ENCODE measurements at regions not wholly inside any gene's neighbourhood (a gene's known extent, or its start where the extent isn't known, plus 50 kb on each side); places are given as distances from the start of the nearest gene placed in this dataset.
A peak's percentile ranks its signal among the peaks of the same experiment; 100 is the strongest.
"Not testable (repeated sequence)": the region's sequence is repeated elsewhere in the genome, so short reads cannot be mapped to it uniquely, and the experiment has no call there.

DNA sequence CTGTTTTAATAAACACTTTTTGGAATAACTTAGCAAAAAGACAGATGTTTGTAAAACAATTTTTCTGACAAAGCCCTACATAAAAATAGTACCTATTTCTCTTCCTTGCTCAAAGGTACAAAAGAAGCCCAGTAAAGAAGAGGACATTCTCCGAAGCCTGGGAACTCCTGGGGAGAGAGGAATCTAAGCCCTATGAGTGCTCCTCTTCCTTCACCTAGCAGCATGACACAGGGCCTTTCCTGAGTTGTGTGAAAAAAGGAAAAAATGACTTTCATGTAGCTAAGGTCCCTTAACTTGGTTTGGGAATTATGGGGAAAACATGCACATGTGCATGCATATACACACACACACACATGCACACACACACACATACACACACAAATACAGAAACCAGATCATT, 586.9 kb downstream of the TMA16 start:
- DNase-seq, result no peak

DNA sequence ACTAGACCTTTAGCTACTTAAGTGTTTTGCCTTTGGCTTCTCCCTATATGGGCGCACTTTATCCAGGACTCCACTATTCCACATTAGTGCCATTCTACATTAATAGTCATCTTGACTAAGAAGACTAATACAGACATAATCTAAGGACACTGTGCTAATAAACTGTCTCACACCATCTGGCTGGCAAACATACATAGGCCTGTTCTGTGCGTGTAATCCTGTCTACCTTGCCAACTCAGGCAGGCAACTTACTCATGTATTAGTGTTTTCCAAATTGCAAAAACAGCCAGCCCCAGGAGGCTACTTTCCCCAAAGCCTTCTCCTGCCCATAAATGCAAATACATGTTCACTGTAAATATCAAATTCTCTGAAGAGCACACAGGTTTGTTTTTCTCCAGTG, 587.3 kb downstream of the TMA16 start:
- no peak for DNase-seq

DNA sequence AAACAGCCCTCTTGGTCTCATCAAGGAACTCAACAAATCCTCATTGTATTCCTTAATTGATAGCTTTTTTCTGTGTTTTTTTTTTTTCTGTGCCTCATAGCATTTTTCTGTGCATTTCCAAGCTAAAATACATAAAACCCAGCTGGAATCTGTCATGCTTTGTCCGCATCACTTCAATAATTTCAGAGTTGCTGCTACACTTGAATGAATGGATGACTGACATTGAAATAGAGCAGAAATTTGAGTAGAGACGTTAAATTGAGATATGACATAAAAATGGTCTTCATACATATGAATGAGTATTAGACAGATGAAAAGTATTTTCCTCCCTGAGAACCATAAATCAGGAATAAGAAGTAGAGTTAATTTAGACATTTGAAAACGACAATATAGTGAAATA, 593.2 kb downstream of the TMA16 start:
- no peak for DNase-seq

DNA sequence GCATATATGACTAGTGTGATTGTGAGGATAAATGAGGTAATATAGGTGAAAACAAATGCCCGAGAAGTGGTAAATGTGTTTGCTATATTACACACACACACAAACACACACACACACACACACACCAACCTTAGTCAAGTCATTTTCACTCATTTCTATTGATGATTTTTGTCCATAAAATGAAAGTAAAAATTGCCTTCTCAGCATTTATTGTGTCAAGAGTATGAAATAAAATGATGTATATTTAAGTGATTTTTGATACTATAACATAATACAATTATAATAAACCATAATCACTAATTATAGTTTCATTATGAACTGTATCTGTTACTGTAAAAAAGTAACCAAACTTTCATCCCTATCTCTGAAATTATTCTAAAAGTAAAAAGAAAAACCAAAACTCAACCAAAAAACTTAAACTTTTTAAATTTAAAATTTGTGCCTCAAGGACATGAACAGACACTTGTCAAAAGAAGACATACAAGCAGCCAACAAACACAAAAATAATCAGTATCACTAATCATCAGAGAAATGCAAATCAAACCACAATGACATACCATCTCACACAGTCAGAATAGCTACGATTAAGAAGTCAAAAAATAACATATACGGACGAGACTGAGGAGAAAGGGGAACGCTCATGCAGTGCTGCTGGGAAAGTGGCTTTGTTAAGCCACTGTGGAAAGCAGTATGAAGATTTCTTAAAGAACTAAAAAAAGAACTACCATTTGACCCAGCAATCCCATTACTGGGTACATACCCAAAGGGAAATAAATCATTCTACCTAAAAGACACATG, 601.0 kb downstream of the TMA16 start:
- no peak for DNase-seq

DNA sequence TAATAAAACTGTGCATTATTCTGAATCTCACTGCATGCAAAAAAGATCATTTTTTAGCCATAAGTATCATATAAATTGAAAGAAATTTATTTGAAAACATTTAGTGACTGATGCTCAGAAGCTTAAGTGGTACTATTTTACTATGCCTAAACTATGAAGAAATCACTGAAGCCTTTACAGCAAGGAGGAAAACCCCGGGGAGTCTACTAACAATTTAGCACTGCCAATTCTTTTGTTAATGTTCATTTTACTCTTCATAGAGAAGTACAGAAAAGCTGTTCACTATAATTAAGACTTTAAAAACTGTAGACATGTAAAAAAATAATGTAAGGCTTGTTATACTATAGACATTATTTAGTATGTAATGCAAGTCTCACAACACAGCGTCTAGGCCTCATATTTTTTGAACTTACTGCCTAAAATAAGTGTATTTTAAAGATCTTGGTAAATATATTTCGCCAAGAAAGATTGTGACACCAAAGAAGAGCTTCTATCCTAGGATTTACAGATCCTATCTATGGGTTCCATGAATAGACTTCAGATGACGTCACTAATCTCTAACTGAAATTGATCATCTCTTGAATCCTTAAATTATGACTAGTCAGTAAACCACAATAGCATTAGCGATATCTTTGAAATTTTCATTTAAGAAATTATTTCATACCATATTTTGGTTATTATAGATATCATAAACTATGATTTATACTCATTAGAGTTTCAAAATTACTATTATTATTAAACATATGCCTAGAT, 602.5 kb downstream of the TMA16 start:
- no peak for DNase-seq

DNA sequence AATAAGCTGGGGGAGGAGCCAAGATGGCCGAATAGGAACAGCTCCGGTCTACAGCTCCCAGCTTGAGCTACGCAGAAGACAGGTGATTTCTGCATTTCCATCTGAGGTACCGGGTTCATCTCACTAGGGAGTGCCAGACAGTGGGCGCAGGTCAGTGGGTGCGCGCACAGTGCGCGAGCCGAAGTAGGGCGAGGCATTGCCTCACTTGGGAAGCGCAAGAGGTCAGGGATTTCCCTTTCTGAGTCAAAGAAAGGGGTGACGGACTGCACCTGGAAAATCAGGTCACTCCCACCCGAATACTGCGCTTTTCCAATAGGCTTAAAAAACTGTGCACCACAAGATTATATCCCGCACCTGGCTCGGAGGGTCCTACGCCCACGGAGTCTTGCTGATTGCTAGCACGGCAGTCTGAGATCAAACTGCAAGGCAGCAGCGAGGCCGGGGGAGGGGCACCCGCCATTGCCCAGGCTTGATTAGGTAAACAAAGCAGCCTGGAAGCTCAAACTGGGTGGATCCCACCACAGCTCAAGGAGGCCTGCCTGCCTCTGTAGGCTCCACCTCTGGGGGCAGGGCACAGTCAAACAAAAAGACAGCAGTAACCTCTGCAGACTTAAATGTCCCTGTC, 606.4 kb downstream of the TMA16 start:
- DNase-seq, result not testable (repeated sequence)

DNA sequence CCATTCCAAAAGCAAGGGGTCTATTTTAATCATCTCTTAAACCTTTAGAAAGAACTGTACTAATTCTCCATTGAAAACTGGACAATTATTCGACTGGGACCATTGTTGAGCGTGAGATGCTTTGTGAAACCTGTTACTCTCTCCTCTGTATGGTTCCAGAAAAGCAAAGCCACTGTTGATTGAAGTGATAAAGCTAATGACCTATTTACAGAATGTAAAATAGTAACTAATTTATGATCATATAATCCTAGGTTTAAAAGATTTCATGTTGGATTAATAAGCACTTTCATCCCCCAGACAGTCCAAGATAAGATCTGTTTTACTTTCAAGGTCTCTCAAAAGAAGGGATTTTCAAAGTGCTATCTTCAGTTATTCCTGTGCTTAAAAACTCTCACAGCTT, 614.5 kb downstream of the TMA16 start:
- no peak for DNase-seq

DNA sequence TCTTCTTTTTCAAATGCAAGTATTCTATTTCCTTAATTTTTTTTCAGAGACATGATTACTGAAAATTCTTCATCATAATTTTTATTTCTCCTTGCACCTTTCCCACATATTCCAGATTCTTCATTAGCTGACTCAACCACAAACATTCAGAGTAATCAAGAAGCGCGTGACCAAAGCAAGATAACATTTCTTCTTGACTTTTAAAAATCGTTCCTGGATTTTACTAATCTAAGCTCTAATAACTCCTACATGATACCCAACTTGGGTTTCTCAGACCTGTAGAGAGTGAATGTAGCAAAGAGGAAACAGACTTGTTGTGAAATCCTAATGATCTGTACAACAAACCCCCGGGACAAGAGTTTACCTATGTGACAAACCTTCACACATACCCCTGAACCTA, 615.0 kb downstream of the TMA16 start:
- no peak for DNase-seq

DNA sequence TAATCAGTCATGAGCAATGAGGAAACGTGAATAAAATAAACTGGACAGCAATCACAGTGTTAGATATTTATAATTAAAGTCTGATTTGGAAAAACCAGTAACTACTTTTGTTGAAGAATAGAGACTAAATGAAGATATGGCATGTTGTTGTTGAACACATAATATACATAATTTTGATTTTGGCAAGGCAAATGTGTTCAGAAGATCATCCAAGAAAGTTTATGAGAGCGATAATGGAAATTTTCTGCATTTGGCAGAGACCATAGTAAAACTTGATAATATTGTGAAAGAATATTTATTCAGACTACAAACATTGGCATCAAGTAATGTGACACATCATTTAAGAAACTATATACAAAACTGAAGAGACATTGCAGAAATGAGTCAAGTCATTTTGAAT, 620.7 kb downstream of the TMA16 start:
- DNase-seq, result no peak

DNA sequence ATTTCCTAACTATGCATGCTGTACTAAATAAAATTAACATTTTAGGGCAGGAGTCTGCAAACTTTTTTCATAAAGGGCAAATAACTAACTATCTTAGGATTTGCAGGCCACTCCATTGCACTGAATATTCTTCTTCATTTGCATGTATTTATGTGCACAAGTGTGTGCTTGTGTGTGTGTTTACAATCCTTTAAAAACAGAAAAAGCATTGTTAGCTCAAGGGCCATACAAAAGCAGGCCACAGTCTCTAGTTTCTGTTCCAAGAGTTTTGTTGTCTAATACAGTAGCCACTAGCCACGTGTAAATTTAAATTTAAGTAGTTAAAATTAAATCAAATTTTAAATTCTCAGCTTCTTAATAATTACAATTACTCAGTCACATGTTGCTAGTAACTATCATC, 621.8 kb downstream of the TMA16 start:
- DNase-seq, result peak in 11 of 56 donors; percentile 1 to 47 (median 8)

DNA sequence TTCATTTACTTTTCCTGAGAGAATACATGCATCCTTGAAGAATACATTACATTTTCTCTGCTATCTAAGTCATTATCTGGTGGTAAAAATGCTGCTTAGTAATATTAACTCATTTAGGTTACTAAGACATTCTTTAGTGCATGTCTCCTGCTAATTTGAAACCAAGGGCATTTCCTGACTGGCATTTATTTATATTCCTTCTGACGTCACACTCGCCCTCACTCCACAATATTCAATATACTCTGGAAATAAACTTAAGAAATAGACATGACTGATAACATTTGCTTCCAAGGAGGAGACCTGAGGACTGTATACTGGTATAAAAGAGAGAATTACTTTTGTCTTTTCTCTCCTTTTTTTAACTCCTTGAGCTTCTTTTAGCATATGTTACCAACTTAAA, 619.5 kb upstream of the SMIM31 start:
- DNase-seq, result no peak

DNA sequence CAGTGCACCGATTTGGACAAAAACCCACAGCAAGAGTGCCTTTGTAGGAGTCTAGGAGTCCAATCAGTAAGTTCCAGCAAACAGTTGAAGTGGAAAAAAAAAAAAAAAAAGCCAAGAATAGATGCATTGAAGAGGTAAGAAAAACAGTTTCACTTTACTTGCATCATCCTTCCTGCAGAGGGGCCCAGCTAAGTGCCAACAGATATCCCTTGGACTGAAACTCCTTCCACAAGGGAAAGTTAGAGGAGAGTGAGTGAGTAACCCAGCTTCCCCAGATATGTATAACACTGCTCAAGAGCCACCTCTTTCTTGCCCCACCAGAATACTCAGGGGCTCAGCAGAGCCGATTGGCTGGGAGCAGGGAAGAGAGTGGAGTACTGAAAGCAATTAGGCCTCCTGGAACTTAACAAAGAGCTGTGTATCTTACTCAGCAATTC, 617.7 kb upstream of the SMIM31 start:
- DNase-seq, result no peak

DNA sequence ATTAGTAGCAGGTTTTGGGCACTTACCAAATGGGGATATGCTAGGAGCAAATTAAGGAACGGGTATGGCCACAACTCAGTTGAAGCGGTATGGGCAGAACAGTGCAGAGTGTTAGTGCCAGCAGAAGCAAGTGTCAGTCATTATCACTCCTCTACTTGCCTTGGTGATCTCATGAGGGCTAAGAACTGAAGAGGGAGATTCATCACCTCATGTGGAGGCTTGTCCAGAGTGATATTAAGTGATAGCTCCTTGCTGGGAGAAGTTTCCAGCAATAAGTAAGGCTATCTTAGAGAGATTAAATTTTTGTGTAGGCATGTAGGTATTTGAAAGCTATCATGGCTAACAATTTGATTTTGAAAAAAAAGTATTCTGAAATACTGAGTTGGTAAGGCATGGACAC, 615.4 kb upstream of the SMIM31 start:
- no peak for DNase-seq

DNA sequence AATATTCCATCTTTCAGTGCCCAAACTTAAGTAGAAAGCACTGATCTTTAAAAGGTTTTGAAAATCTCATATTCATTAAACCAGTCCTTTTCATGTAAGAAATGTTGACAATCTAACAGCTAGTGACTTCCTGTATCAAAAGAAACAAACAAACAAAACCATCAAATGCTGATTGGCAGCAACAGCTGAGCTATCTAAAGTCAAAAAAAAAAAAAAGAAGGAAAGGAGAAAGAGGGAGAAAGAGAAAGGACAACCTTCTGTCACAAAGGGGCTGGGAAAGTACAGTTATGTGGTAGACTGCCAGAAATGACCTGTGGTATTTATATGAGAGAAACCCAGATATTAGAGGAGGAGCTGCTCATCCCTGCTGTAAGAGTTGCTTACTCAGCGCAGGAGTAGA, 614.6 kb upstream of the SMIM31 start:
- no peak for DNase-seq

DNA sequence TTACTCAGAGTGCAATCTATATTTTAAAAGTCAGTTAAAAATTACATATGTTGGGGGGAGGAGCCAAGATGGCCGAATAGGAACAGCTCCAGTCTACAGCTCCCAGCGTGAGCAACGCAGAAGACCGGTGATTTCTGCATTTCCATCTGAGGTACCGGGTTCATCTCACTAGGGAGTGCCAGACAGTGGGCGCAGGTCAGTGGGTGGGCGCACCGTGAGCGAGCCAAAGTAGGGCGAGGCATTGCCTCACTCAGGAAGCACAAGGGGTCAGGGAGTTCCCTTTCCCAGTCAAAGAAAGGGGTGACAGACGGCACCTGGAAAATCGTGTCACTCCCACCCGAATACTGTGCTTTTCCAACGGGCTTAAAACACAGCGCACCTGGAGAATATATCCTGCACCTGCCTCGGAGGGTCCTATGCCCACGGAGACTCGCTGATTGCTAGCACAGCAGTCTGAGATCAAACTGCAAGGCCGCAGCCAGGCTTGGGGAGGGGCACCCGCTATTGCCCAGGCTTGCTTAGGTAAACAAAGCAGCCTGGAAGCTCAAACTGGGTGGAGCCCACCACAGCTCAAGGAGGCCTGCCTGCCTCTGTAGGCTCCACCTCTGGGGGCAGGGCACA, 612.1 kb upstream of the SMIM31 start:
- DNase-seq, result not testable (repeated sequence)

DNA sequence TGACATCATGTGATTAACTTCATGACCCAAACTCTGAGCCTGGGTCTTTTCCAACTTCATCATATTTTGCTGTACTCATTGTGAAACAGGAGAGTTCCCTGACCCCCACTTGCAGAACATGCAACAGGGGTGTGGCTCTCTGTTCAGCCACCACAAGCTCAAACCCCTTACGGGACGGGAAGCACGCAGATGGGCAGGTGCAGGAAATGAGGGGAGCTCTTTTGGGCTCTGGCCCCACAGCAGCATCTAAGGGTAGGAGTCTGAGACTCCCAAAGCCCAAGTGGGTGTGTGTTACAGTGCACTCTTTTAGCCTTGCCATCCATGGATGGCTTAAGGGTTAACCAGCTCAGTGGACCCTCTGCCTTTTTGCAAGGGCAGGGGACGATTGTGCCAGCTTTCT, 599.5 kb upstream of the SMIM31 start:
- no peak for DNase-seq

DNA sequence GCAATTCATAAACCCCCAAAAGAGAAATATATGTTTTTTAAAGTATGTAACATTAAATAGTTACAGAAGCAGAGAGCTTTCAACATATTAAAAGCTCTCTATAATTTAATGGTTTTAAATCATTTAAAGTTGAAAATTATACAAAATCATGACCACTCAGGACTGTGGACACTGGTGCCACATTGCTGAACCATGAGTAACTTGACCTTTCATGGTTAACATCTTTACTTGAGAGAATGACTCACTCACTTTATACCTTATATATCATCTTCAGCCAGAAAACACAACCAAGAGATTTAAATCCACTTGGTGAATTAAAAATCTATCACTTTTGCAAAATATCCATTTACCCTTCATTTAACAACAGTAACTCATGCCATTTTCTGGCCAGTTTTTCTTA, 584.3 kb upstream of the SMIM31 start:
- no peak for DNase-seq

DNA sequence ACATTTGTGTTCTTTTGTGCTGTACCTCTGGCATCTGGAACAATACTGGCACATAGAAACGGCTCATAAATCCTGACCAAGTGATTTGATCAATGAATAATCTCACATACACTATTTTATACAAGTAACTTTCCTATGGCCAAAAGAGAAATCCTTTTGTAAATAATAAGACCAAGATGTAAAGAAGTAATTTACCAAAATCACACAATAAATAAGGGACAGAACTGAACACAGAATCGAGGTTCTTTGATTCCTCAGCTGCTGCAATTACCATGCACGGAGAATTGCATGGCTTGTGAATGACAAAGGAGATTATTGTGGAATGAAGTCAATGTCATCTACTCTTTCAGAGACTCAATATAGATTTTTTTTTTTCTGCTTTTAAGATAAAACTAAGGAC, 576.8 kb upstream of the SMIM31 start:
- DNase-seq, result peak in 1 of 56 donors; percentile 6

DNA sequence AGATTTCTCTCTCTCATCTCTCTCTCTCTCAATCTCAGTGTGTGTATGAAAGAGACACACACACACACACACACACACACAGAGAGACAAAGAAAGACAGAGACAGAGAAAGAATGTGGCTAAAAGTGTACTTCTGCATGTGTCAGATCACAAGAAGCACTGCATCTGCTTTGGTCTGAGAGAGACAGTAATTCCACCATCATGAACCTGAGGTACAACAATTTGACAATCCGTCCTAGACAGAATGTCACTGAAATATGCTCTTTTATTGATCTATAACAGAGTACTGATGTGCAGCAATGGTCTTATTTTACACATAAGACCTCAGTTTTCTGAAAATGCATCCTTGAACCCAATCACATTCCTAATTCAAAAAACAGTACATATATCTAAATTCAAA, 576.2 kb upstream of the SMIM31 start:
- DNase-seq, result no peak

DNA sequence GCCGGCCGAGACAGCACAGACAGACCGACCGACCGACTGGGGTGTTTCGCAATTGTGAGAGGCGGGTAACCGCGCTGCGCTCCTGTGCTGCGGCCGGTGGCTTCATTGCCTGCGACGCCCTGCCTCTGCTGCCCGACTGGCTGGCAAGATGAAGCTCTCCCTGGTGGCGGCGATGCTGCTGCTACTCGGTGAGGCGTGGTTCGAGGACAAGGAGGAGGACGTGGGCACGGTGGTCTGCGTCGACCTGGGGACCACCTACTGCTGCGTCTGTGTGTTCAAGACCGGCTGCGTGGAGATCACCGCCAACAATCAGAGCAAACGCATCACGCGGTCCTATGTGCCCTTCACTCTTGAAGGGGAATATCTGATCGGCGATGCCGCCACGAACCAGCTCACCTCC, 565.7 kb upstream of the SMIM31 start:
- no peak for DNase-seq

DNA sequence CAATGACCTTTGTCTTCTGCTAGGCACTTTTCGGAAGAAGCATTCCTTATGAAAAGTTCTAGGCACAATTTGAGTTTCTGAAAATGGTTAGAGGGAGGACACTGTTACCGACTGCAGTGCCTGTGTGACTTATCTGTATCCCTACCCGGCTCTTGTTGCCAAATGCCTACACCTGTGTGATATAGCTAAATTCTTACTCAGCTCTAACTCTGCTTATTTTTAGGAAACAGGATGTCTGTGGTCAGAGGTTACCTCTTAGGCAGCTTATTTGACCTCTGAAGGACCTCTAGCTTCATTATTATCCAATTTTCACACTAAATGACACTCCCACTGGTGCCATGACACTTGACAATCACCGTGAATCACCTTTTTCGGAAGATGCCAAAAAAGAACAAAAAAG, 561.1 kb upstream of the SMIM31 start:
- no peak for DNase-seq

DNA sequence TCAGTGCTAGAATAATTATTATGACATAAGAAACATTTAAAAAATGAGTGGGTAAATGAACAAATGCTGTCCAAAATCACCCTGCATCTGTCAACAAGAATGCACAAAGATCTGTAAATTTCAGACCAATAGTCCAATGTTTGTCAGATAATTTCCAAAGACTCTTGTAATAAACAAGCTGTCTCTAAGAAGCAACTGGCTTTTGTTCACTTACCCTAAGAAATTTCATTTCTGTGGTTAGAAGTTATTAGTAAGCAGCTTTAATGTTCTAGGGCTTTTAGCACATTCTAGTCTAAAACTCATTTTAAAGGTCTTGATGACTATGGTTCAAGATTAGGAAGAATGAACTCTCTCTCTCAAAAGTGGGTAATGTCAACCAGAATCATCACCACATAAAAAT, 560.3 kb upstream of the SMIM31 start:
- DNase-seq, result no peak
